Trophoblast cell (in vitro differentiated cells and primary cell): ENCODE measurements at regions not wholly inside any gene's neighbourhood (a gene's known extent, or its start where the extent isn't known, plus 50 kb on each side); places are given as distances from the start of the nearest gene placed in this dataset.

Experiments
- DNase-seq, 2 donors: peaks; one replicate each; pipeline ENCODE4 v3.0.0-alpha.2; 2016
- H2AFZ ChIP-seq: 2 replicates; pipeline ENCODE4 v1.6.1; 2013; ENCODE audit warnings: low read length, moderate library complexity, mild to moderate bottlenecking; ENCODE audit not compliant: insufficient read depth, poor library complexity
- H2AK5ac ChIP-seq: 2 replicates; pipeline ENCODE4 v1.6.1; 2013; ENCODE audit warnings: mild to moderate bottlenecking, low read length
- H2BK120ac ChIP-seq: 2 replicates; pipeline ENCODE4 v1.6.1; 2013; ENCODE audit warnings: low read length, mild to moderate bottlenecking, moderate library complexity; ENCODE audit not compliant: insufficient read depth, poor library complexity
- H2BK12ac ChIP-seq: 2 replicates; pipeline ENCODE4 v1.6.1; 2013; ENCODE audit warnings: mild to moderate bottlenecking, low read length, moderate library complexity
- H2BK5ac ChIP-seq: 2 replicates; pipeline ENCODE4 v1.6.1; 2013; ENCODE audit warnings: low read length, low read depth, moderate library complexity, mild to moderate bottlenecking; ENCODE audit not compliant: poor library complexity
- H3K14ac ChIP-seq: 2 replicates; pipeline ENCODE4 v1.6.1; 2013; ENCODE audit warnings: mild to moderate bottlenecking, low read length
- H3K18ac ChIP-seq: 2 replicates; pipeline ENCODE4 v1.6.1; 2013; ENCODE audit warnings: mild to moderate bottlenecking, low read length
- H3K23ac ChIP-seq: 2 replicates; pipeline ENCODE4 v1.6.1; 2013; ENCODE audit warnings: low read length
- H3K27ac ChIP-seq: 2 replicates; pipeline ENCODE4 v1.5.1; 2013; ENCODE audit warnings: low read depth, mild to moderate bottlenecking, inconsistent platforms, low read length, moderate library complexity
- H3K27me3 ChIP-seq: 2 replicates; pipeline ENCODE4 v1.6.1; 2013; ENCODE audit warnings: inconsistent platforms, mild to moderate bottlenecking, low read length, moderate library complexity; ENCODE audit not compliant: insufficient read depth
- H3K36me3 ChIP-seq, 2 experiments: 1 replicate in 1 of 2; 2 replicates in 1 of 2; pipeline ENCODE4 v1.6.1; 2013; ENCODE audit warnings: low read length in 2 of 2, mild to moderate bottlenecking in 2 of 2, moderate library complexity in 1 of 2; ENCODE audit not compliant: insufficient read depth in 2 of 2, control insufficient read depth in 1 of 2
- H3K4ac ChIP-seq: 2 replicates; pipeline ENCODE4 v1.6.1; 2013; ENCODE audit warnings: low read depth, mild to moderate bottlenecking, low read length, moderate library complexity
- H3K4me1 ChIP-seq, 2 experiments: 1 replicate in 1 of 2; 2 replicates in 1 of 2; pipeline ENCODE4 v1.6.1; 2013; ENCODE audit warnings: low read length in 2 of 2, mild to moderate bottlenecking in 2 of 2, moderate library complexity in 1 of 2; ENCODE audit not compliant: insufficient read depth in 2 of 2, control insufficient read depth in 1 of 2
- H3K4me2 ChIP-seq: 2 replicates; pipeline ENCODE4 v1.6.1; 2013; ENCODE audit warnings: inconsistent platforms, mild to moderate bottlenecking, low read length, moderate library complexity
- H3K4me3 ChIP-seq: 2 replicates; pipeline ENCODE4 v1.5.1; 2013; ENCODE audit warnings: mild to moderate bottlenecking, low read depth, low read length, inconsistent platforms
- H3K79me1 ChIP-seq: one replicate; pipeline ENCODE4 v1.6.1; 2013; ENCODE audit warnings: low read length
- H3K79me2 ChIP-seq: 2 replicates; pipeline ENCODE4 v1.6.1; 2013; ENCODE audit warnings: low read length, mild to moderate bottlenecking; ENCODE audit not compliant: control insufficient read depth, insufficient read depth, poor library complexity
- H3K9ac ChIP-seq: 2 replicates; pipeline ENCODE4 v1.6.1; 2013; ENCODE audit warnings: mild to moderate bottlenecking, low read length
- H3K9me3 ChIP-seq: 2 replicates; pipeline ENCODE4 v1.6.1; 2013; ENCODE audit warnings: low read depth, mild to moderate bottlenecking, control low read depth, inconsistent platforms, low read length; ENCODE audit not compliant: insufficient read depth
- H4K12ac ChIP-seq: 2 replicates; pipeline ENCODE4 v1.6.1; 2013; ENCODE audit warnings: low read depth, mild to moderate bottlenecking, low read length, moderate library complexity
- H4K8ac ChIP-seq: 2 replicates; pipeline ENCODE4 v1.6.1; 2013; ENCODE audit warnings: low read depth, mild to moderate bottlenecking, low read length, moderate library complexity
- H4K91ac ChIP-seq: one replicate; pipeline ENCODE4 v1.6.1; 2013; ENCODE audit warnings: low read depth, mild to moderate bottlenecking, low read length, moderate library complexity
- WGBS: extraction: QIAGEN DNeasy Blood & Tissue Kit; methylation state at CpG from one replicate; pipeline ENCODE4 v1.1.7; 2013; ENCODE audit warnings: missing lambda C conversion rate; ENCODE audit not compliant: insufficient read length, insufficient coverage; ENCODE audit errors: extremely low coverage; 5-methylcytosine and 5-hydroxymethylcytosine counted together

GRCh38 chr1:233790662-233791371, 113.7 kb upstream of the SLC35F3 start:
- Histone ChIP-seq H3K4me2 (no peak overlapping the region), H3K18ac (no peak overlapping the region), H3K4ac (no peak overlapping the region), H3K79me1 (no peaks in the 10 kb centered on the region), H3K4me3 (no peak overlapping the region), H3K36me3 (no peaks in the 10 kb centered on the region), H3K14ac (no peak overlapping the region), H2BK120ac (no peak overlapping the region), H3K4me1 (no peaks in the 10 kb centered on the region), H2BK5ac (no peak overlapping the region), H3K23ac (no peak overlapping the region), H4K8ac (no peak overlapping the region), H3K27me3 (no peaks in the 10 kb centered on the region), H2BK12ac (no peak overlapping the region), H4K12ac (no peak overlapping the region), H3K27ac (no peak overlapping the region), H3K79me2 (no peaks in the 10 kb centered on the region), H2AFZ (no peak overlapping the region), H4K91ac (no peak overlapping the region), H3K9ac (no peak overlapping the region), H3K9me3 (no peaks in the 10 kb centered on the region), H2AK5ac (no peak overlapping the region)
- WGBS = no CpG with 5 or more reads among the region's 8 CpGs
- peak; percentile 35 to 88 for DNase-seq

- Histone ChIP-seq H3K18ac (no peak overlapping the region), H3K9me3 (no peaks in the 10 kb centered on the region), H3K36me3 (no peaks in the 10 kb centered on the region), H3K79me2 (no peaks in the 10 kb centered on the region), H3K4me2 (no peak overlapping the region), H3K4me3 (no peak overlapping the region), H2AFZ (no peak overlapping the region), H3K9ac (no peak overlapping the region), H3K4me1 (no peaks in the 10 kb centered on the region), H3K27me3 (no peaks in the 10 kb centered on the region), H4K8ac (no peak overlapping the region), H3K23ac (no peak overlapping the region), H4K12ac (no peak overlapping the region), H3K4ac (no peak overlapping the region), H3K14ac (no peak overlapping the region), H2AK5ac (no peak overlapping the region), H2BK12ac (no peak overlapping the region), H4K91ac (no peak overlapping the region), H2BK5ac (no peak overlapping the region), H2BK120ac (no peak overlapping the region), H3K79me1 (no peaks in the 10 kb centered on the region), H3K27ac (no peak overlapping the region)
- DNase-seq = no peak
- no CpG with 5 or more reads among the region's 1 CpG for WGBS
Measured at GRCh38 chr1:233791372-233791703, 113.1 kb upstream of the SLC35F3 start.

GRCh38 chr1:233791721-233792120, 112.8 kb upstream of the SLC35F3 start:
- H4K91ac ChIP-seq = no peak overlapping the region
- H4K8ac ChIP-seq = no peak overlapping the region
- no CpG with 5 or more reads among the region's 6 CpGs for WGBS
- no peak overlapping the region for H4K12ac ChIP-seq
- H3K27me3 ChIP-seq = no peaks in the 10 kb centered on the region
- no peak overlapping the region for H2BK12ac ChIP-seq
- H3K23ac ChIP-seq = no peak overlapping the region
- H2AFZ ChIP-seq = no peak overlapping the region
- H3K27ac ChIP-seq = no peak overlapping the region
- H2BK5ac ChIP-seq = no peak overlapping the region
- DNase-seq = no peak
- H2BK120ac ChIP-seq = no peak overlapping the region
- no peak overlapping the region for H3K4ac ChIP-seq
- no peaks in the 10 kb centered on the region for H3K9me3 ChIP-seq
- H2AK5ac ChIP-seq = no peak overlapping the region
- no peaks in the 10 kb centered on the region for H3K79me1 ChIP-seq
- no peaks in the 10 kb centered on the region for H3K36me3 ChIP-seq
- H3K79me2 ChIP-seq = no peaks in the 10 kb centered on the region
- H3K9ac ChIP-seq = no peak overlapping the region
- no peak overlapping the region for H3K14ac ChIP-seq
- H3K4me1 ChIP-seq = no peaks in the 10 kb centered on the region
- no peak overlapping the region for H3K4me3 ChIP-seq
- no peak overlapping the region for H3K18ac ChIP-seq
- H3K4me2 ChIP-seq = no peak overlapping the region

- no peak overlapping the region for H2BK12ac ChIP-seq
- no peak overlapping the region for H4K91ac ChIP-seq
- no peak overlapping the region for H4K8ac ChIP-seq
- H2BK120ac ChIP-seq = no peak overlapping the region
- no peak overlapping the region for H3K4me3 ChIP-seq
- H3K4me1 ChIP-seq = no peaks in the 10 kb centered on the region
- no peaks in the 10 kb centered on the region for H3K36me3 ChIP-seq
- H2AFZ ChIP-seq = no peak overlapping the region
- no peak overlapping the region for H3K23ac ChIP-seq
- no peak overlapping the region for H3K18ac ChIP-seq
- H3K9ac ChIP-seq = no peak overlapping the region
- H3K14ac ChIP-seq = no peak overlapping the region
- DNase-seq = no peak
- no CpG with 5 or more reads among the region's 2 CpGs for WGBS
- no peak overlapping the region for H2AK5ac ChIP-seq
- H3K79me2 ChIP-seq = no peaks in the 10 kb centered on the region
- H2BK5ac ChIP-seq = no peak overlapping the region
- H3K27me3 ChIP-seq = no peaks in the 10 kb centered on the region
- H3K79me1 ChIP-seq = no peaks in the 10 kb centered on the region
- no peaks in the 10 kb centered on the region for H3K9me3 ChIP-seq
- H4K12ac ChIP-seq = no peak overlapping the region
- H3K4me2 ChIP-seq = no peak overlapping the region
- no peak overlapping the region for H3K27ac ChIP-seq
- H3K4ac ChIP-seq = no peak overlapping the region
Measured at GRCh38 chr1:233794863-233795262, 109.6 kb upstream of the SLC35F3 start.
